IPS DF 6.9 (cell line): ENCODE measurements at regions not wholly inside any gene's neighbourhood (a gene's known extent, or its start where the extent isn't known, plus 50 kb on each side); places are given as distances from the start of the nearest gene placed in this dataset.

ENCODE experiments used
- DNase-seq: peaks from one replicate; pipeline ENCODE4 v3.0.0-alpha.2; 2013; ENCODE audit warnings: low read depth, low spot score
- H3K27ac ChIP-seq: one replicate; pipeline ENCODE4 v1.5.1; 2013; ENCODE audit warnings: low read length, control low read depth
- H3K27me3 ChIP-seq: 2 replicates; pipeline ENCODE4 v1.6.1; 2013; ENCODE audit warnings: mild to moderate bottlenecking, low read length; ENCODE audit not compliant: control insufficient read depth, insufficient read depth
- H3K36me3 ChIP-seq: 2 replicates; pipeline ENCODE4 v1.6.1; 2013; ENCODE audit warnings: low read length; ENCODE audit not compliant: control insufficient read depth, insufficient read depth
- H3K4me1 ChIP-seq: 2 replicates; pipeline ENCODE4 v1.6.1; 2013; ENCODE audit warnings: low read length; ENCODE audit not compliant: control insufficient read depth, insufficient read depth
- H3K4me3 ChIP-seq: 2 replicates; pipeline ENCODE4 v1.5.1; 2013; ENCODE audit warnings: mild to moderate bottlenecking, low read length
- H3K9me3 ChIP-seq: 2 replicates; pipeline ENCODE4 v1.6.1; 2013; ENCODE audit warnings: low read length, inconsistent platforms; ENCODE audit not compliant: control insufficient read depth, insufficient read depth
- WGBS: extraction: QIAGEN DNeasy Blood & Tissue Kit; methylation state at CpG from one replicate; pipeline ENCODE4 v1.1.7; 2013; ENCODE audit warnings: mixed read lengths, missing lambda C conversion rate; ENCODE audit not compliant: insufficient read length, insufficient coverage; 5-methylcytosine and 5-hydroxymethylcytosine counted together

- Histone ChIP-seq H3K9me3 (no peaks in the 10 kb centered on the region), H3K36me3 (no peaks in the 10 kb centered on the region), H3K27ac (no peak overlapping the region), H3K4me3 (no peak overlapping the region), H3K27me3 (no peaks in the 10 kb centered on the region), H3K4me1 (no peaks in the 10 kb centered on the region)
- DNase-seq = no peak
- WGBS = no CpG with 5 or more reads among the region's 6 CpGs
These were observed 323.5 kb downstream of the TLE4 start for GRCh38 chr9:79895232-79895631.

GRCh38 chr9:79889369-79889768 lies 317.6 kb downstream of the TLE4 start:
- DNase-seq = no peak
- Histone ChIP-seq H3K36me3 (no peaks in the 10 kb centered on the region), H3K27ac (no peak overlapping the region), H3K27me3 (no peaks in the 10 kb centered on the region), H3K9me3 (no peaks in the 10 kb centered on the region), H3K4me3 (no peak overlapping the region), H3K4me1 (no peaks in the 10 kb centered on the region)

- H3K27me3 ChIP-seq = no peaks in the 10 kb centered on the region
- H3K27ac ChIP-seq = no peak overlapping the region
- no peaks in the 10 kb centered on the region for H3K36me3 ChIP-seq
- H3K4me3 ChIP-seq = no peak overlapping the region
- H3K9me3 ChIP-seq = no peaks in the 10 kb centered on the region
- no CpG with 5 or more reads among the region's 6 CpGs for WGBS
- no peaks in the 10 kb centered on the region for H3K4me1 ChIP-seq
- DNase-seq = no peak
These were observed 313.5 kb downstream of the TLE4 start for GRCh38 chr9:79885093-79885857.

GRCh38 chr9:79884546-79884945 lies 312.8 kb downstream of the TLE4 start:
- Histone ChIP-seq H3K4me3 (no peak overlapping the region), H3K27me3 (no peaks in the 10 kb centered on the region), H3K4me1 (no peaks in the 10 kb centered on the region), H3K36me3 (no peaks in the 10 kb centered on the region), H3K9me3 (no peaks in the 10 kb centered on the region), H3K27ac (no peak overlapping the region)
- no peak for DNase-seq
- WGBS = no CpG with 5 or more reads among the region's 4 CpGs

GRCh38 chr9:79883073-79883645 lies 311.4 kb downstream of the TLE4 start:
- H3K36me3 ChIP-seq = no peaks in the 10 kb centered on the region
- DNase-seq = no peak

GRCh38 chr9:79880626-79881025 lies 308.9 kb downstream of the TLE4 start:
- H3K36me3 ChIP-seq = no peaks in the 10 kb centered on the region
- DNase-seq = no peak
- H3K4me1 ChIP-seq = no peaks in the 10 kb centered on the region
- H3K9me3 ChIP-seq = no peaks in the 10 kb centered on the region
- no peaks in the 10 kb centered on the region for H3K27me3 ChIP-seq
- H3K4me3 ChIP-seq = no peak overlapping the region
- H3K27ac ChIP-seq = no peak overlapping the region

More at GRCh38 chr9:79883073-79883645, 311.4 kb downstream of the TLE4 start:
- Histone ChIP-seq H3K27ac (no peak overlapping the region), H3K27me3 (no peaks in the 10 kb centered on the region), H3K4me1 (no peaks in the 10 kb centered on the region), H3K9me3 (no peaks in the 10 kb centered on the region), H3K4me3 (no peak overlapping the region)
- WGBS = no CpG with 5 or more reads among the region's 3 CpGs

- no peak overlapping the region for H3K4me3 ChIP-seq
- H3K27me3 ChIP-seq = no peaks in the 10 kb centered on the region
- H3K9me3 ChIP-seq = no peaks in the 10 kb centered on the region
- no peak overlapping the region for H3K27ac ChIP-seq
- H3K36me3 ChIP-seq = no peaks in the 10 kb centered on the region
- no peaks in the 10 kb centered on the region for H3K4me1 ChIP-seq
- WGBS = no CpG with 5 or more reads among the region's 3 CpGs
- DNase-seq = no peak
These were observed 306.3 kb downstream of the TLE4 start for GRCh38 chr9:79877943-79878602.

GRCh38 chr9:79868567-79869189 lies 296.9 kb downstream of the TLE4 start:
- Histone ChIP-seq H3K27me3 (no peaks in the 10 kb centered on the region), H3K9me3 (no peaks in the 10 kb centered on the region), H3K4me1 (no peaks in the 10 kb centered on the region), H3K36me3 (no peaks in the 10 kb centered on the region), H3K27ac (no peak overlapping the region), H3K4me3 (no peak overlapping the region)
- no CpG with 5 or more reads among the region's 2 CpGs for WGBS
- no peak for DNase-seq

- H3K9me3 ChIP-seq = no peaks in the 10 kb centered on the region
- no CpG with 5 or more reads among the region's 32 CpGs for WGBS
- H3K27me3 ChIP-seq = no peaks in the 10 kb centered on the region
- H3K36me3 ChIP-seq = no peaks in the 10 kb centered on the region
- no peak overlapping the region for H3K27ac ChIP-seq
- DNase-seq = no peak
- no peaks in the 10 kb centered on the region for H3K4me1 ChIP-seq
- H3K4me3 ChIP-seq = no peak overlapping the region
These were observed 291.4 kb downstream of the TLE4 start for GRCh38 chr9:79862921-79863890.

GRCh38 chr9:79858508-79858907 lies 286.7 kb downstream of the TLE4 start:
- Histone ChIP-seq H3K4me3 (no peak overlapping the region), H3K4me1 (no peaks in the 10 kb centered on the region), H3K36me3 (no peaks in the 10 kb centered on the region), H3K27ac (no peak overlapping the region), H3K9me3 (no peaks in the 10 kb centered on the region), H3K27me3 (no peaks in the 10 kb centered on the region)
- no peak for DNase-seq
- no CpG with 5 or more reads among the region's 3 CpGs for WGBS
